GM06990 (cell line): ENCODE measurements at regions not wholly inside any gene's neighbourhood (a gene's known extent, or its start where the extent isn't known, plus 50 kb on each side); places are given as distances from the start of the nearest gene placed in this dataset.

Experiments used
- DNase-seq: peaks from one replicate; pipeline ENCODE4 v3.0.0-alpha.2; 2011; ENCODE audit not compliant: insufficient read length; ENCODE audit errors: extremely low read depth
- H3K27me3 ChIP-seq: replicated peaks from 2 replicates; pipeline ENCODE4 v1.6.0; 2011; ENCODE audit warnings: low read length; ENCODE audit not compliant: control insufficient read depth, insufficient read depth
- H3K36me3 ChIP-seq: 2 replicates; pipeline ENCODE4 v1.5.1; 2011; ENCODE audit warnings: low read length; ENCODE audit not compliant: control insufficient read depth, insufficient read depth
- H3K4me3 ChIP-seq: replicated peaks from 2 replicates; pipeline ENCODE4 v1.5.1; 2011; ENCODE audit warnings: low read depth, mild to moderate bottlenecking, control low read depth, low read length
- TF ChIP-seq, protein P1 (sequence below): IDR thresholded peaks from 2 replicates; pipeline ENCODE4 v1.5.1; 2011; ENCODE audit warnings: low read length, control low read depth, mild to moderate bottlenecking, inconsistent platforms; ENCODE audit not compliant: insufficient read depth, poor library complexity, severe bottlenecking

DNA sequence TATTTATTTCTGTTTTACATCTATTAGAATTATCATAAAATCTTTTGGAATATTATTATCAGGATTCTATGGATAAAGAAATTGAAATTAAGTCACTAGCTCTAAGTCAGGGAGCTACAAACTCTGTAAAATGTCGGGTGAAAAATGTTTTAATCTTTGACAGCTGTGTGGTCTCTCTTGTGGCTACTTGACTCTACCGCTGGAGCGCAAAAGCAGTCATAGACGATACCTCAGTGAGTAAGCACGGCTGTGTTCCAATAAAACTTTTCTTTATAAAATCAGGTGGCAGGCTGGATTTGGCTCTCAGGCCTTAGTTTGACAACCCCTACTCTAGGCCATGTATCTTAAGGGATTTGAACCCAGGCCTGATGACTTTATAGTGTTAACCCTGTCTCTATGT lies 88.5 kb upstream of the PFN2 start:
- Histone ChIP-seq H3K4me3 (no peak overlapping the region), H3K36me3 (no peaks in the 10 kb centered on the region), H3K27me3 (no peaks in the 10 kb centered on the region; the same call in 1 of the 2 replicates)
- TF ChIP-seq, protein P1, sequence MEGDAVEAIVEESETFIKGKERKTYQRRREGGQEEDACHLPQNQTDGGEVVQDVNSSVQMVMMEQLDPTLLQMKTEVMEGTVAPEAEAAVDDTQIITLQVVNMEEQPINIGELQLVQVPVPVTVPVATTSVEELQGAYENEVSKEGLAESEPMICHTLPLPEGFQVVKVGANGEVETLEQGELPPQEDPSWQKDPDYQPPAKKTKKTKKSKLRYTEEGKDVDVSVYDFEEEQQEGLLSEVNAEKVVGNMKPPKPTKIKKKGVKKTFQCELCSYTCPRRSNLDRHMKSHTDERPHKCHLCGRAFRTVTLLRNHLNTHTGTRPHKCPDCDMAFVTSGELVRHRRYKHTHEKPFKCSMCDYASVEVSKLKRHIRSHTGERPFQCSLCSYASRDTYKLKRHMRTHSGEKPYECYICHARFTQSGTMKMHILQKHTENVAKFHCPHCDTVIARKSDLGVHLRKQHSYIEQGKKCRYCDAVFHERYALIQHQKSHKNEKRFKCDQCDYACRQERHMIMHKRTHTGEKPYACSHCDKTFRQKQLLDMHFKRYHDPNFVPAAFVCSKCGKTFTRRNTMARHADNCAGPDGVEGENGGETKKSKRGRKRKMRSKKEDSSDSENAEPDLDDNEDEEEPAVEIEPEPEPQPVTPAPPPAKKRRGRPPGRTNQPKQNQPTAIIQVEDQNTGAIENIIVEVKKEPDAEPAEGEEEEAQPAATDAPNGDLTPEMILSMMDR: no peak
- no peak for DNase-seq

DNA sequence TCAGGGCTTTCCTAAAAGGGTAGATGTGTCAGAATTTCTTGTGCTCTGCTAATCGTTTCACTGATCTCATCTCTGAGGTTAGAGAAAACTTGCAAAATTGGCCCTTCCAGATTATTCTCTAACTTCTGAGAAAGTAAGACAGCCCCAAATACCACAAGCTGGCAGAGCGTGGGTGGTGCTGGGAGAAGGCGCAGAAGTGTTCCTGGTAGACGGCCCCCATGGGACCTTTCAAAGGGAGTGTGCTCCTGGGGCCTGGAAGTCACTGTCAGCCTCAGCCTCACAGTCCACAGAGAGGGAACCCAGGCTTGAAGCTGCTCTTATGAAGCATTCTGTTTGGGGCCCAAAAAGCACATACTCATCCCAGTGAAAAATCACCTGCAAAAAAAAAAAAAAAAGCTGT lies 86.5 kb upstream of the PFN2 start:
- DNase-seq: no peak
- no peaks in the 10 kb centered on the region; the same call in 1 of the 2 replicates for H3K27me3 ChIP-seq
- H3K36me3 ChIP-seq: no peaks in the 10 kb centered on the region
- TF ChIP-seq, protein P1: no peak
- H3K4me3 ChIP-seq: no peak overlapping the region

DNA sequence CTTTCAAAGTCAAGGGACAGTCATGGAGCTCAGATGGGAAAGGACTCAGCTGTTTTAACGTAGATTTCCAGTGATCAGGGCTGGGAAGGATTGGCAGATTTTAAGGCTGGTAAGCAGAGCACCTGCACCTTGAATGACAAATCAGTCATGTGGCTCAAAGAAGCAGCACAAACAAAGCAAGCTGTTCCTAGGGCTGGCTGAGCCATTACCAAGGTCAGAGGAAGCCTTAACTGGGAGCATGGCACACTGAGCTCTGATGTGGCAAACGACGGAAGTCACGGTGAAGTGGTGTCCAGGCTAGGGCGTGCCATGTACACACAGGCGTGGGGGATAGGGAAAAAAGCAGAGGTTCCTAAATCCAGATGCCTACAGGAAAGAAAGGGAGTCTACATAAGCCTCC lies 84.6 kb upstream of the PFN2 start:
- TF ChIP-seq, protein P1: no peak
- Histone ChIP-seq H3K4me3 (no peak overlapping the region), H3K27me3 (no peaks in the 10 kb centered on the region; the same call in 1 of the 2 replicates), H3K36me3 (no peaks in the 10 kb centered on the region)
- DNase-seq: no peak

DNA sequence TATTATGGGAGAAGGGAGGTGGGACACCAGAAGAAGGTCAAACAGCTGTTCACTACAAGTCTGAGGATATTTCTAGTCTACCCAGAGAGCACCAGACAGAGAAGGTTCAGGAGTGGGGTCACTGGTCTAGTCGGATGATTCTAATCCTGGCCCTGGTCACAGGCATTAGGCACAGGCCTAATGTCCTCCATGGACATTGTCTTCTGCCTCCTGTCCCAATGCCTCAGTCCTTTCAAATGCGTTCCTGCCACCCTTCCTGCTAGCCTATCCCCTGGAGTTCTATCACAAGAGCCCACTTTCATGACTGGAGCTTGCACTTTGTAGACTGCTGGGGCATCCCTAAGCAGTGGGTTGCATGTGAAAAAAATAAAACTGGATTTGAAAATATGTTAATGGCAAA lies 83.9 kb upstream of the PFN2 start:
- Histone ChIP-seq H3K36me3 (no peaks in the 10 kb centered on the region), H3K4me3 (no peak overlapping the region), H3K27me3 (no peaks in the 10 kb centered on the region; the same call in 1 of the 2 replicates)
- TF ChIP-seq, protein P1: no peak
- no peak for DNase-seq

DNA sequence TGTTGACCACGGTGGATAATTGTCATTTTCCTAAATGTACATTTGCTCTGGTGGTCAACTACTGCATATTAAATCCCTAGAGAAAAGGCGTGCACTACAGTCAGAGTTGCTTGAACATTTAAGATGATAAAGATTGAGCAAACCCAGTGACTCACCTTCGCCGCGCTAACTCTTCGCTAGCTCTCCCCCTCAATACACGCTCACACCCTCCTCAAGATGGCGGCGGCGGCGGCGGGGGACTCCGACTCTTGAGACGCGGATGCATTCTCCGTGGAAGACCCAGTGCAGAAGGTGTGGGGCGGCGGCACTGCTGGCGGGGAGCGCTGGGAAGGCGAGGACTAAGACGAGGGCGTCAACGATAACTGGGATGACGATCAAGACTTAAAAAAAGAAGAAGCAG lies 79.8 kb upstream of the PFN2 start:
- DNase-seq: no peak
- no peak overlapping the region for H3K4me3 ChIP-seq
- TF ChIP-seq, protein P1: no peak
- H3K27me3 ChIP-seq: no peaks in the 10 kb centered on the region; the same call in 1 of the 2 replicates
- H3K36me3 ChIP-seq: no peaks in the 10 kb centered on the region

DNA sequence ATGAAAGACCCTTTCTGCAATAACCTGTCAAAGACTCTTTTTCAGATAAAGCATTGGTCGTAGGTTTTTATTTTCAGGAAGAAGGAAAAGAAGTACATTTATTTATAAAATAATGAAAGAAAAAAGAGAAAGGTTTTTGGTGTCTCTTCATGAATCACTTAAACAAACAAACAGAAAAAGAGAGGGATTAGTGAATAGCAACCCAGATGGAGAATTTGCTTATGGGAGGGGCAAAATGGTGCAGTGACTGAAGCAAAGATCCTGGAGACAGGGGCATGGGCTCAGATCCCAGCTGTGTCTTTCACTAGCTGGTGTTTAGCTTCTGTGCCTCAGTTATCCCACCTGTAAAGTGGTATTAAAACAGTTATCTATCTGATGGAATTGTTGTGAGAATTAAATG lies 78.6 kb upstream of the PFN2 start:
- Histone ChIP-seq H3K36me3 (no peaks in the 10 kb centered on the region), H3K4me3 (no peak overlapping the region), H3K27me3 (no peaks in the 10 kb centered on the region)
- DNase-seq: no peak
- TF ChIP-seq, protein P1: no peak
